ENCODE measurements at regions not wholly inside any gene's neighbourhood (a gene's known extent, or its start where the extent isn't known, plus 50 kb on each side); places are given as distances from the start of the nearest gene placed in this dataset.

DNA sequence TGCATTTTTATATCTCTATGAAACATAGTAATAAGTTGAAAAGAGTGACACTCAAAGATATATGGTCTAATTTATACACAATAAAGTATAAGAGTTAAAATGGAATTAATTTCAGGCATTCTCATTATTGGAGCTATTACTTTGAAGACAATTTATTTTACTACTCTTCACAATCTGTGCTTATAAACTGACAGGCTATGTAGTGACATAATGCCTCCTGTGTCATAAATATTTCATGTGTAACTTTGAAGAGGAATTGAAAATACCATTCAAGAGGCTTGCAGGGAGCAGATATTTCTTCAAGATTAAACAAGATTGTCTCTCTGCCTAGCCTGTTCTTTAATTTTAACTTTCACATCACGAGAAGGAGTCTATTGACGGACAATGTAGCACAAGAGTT is 1881.5 kb upstream of the PCDH20 start:
- H3K36me3 ChIP-seq (ENCODE audit: control insufficient read depth, insufficient read depth, low read length), result no peaks in the 10 kb centered on the region
- H3K18ac ChIP-seq (ENCODE audit: low read length), result no peak overlapping the region
- H3K56ac ChIP-seq (ENCODE audit: low read length), result no peak overlapping the region
- no peak overlapping the region for H3K23ac ChIP-seq (ENCODE audit: low read length)
- no peaks in the 10 kb centered on the region for H3K27me3 ChIP-seq (ENCODE audit: insufficient read depth, low read length, poor library complexity)
- no peak overlapping the region for H3K4me2 ChIP-seq (ENCODE audit: low read length)
- no peak overlapping the region for H3K27ac ChIP-seq (ENCODE audit: low read depth, low read length)
- no peak overlapping the region for H4K5ac ChIP-seq (ENCODE audit: low read length)
- no peak overlapping the region for H3K4ac ChIP-seq (ENCODE audit: low read depth, low read length)
- H3K4me1 ChIP-seq (ENCODE audit: control insufficient read depth, low read depth, low read length), result no peaks in the 10 kb centered on the region
- no peak overlapping the region for H3K4me3 ChIP-seq (ENCODE audit: low read length)
- WGBS (ENCODE audit: extremely low coverage, insufficient coverage, low lambda C conversion rate), result no CpG with 5 or more reads among the region's 2 CpGs
- no peak overlapping the region for H2BK120ac ChIP-seq (ENCODE audit: low read depth, low read length)
- no peaks in the 10 kb centered on the region for H3K79me2 ChIP-seq (ENCODE audit: control insufficient read depth, insufficient read depth, low read length)
- H3K79me1 ChIP-seq (ENCODE audit: low read length), result no peaks in the 10 kb centered on the region
- DNase-seq, result no peak
- H4K8ac ChIP-seq (ENCODE audit: low read depth, low read length), result no peak overlapping the region
- no peak overlapping the region for H2BK15ac ChIP-seq (replicated peaks; ENCODE audit: low read depth)
- no peak overlapping the region for H2BK5ac ChIP-seq (ENCODE audit: low read length)
- H2AK5ac ChIP-seq (ENCODE audit: low read length), result no peak overlapping the region
- H3K9ac ChIP-seq (ENCODE audit: low read length), result no peak overlapping the region

DNA sequence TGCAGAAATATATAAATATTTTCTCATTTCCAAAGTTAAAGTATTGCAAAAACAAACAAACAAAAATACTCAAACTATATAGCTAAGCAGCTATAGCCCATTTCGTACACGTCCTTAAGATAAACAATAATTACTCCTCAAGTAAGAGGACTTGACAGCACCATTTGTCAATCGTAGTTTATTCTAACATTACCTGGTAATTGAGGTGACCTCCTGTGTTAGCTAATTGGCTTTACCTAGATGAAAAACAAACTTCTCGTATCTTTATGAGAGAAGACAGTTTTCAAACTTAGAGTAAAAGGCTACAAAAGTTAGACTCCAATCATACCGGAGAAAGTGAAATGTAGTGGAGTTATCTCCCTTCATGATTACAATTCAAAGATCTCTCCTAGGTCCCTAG is 1876.1 kb upstream of the PCDH20 start:
- Histone ChIP-seq H2BK5ac (ENCODE audit: low read length) (no peak overlapping the region), H3K4ac (ENCODE audit: low read depth, low read length) (no peak overlapping the region), H4K8ac (ENCODE audit: low read depth, low read length) (no peak overlapping the region), H3K36me3 (ENCODE audit: control insufficient read depth, insufficient read depth, low read length) (no peaks in the 10 kb centered on the region), H3K79me1 (ENCODE audit: low read length) (no peaks in the 10 kb centered on the region), H3K79me2 (ENCODE audit: control insufficient read depth, insufficient read depth, low read length) (no peaks in the 10 kb centered on the region), H2AK5ac (ENCODE audit: low read length) (no peak overlapping the region), H3K27me3 (ENCODE audit: insufficient read depth, low read length, poor library complexity) (no peaks in the 10 kb centered on the region), H3K9ac (ENCODE audit: low read length) (no peak overlapping the region), H3K18ac (ENCODE audit: low read length) (no peak overlapping the region), H3K56ac (ENCODE audit: low read length) (no peak overlapping the region), H3K4me3 (ENCODE audit: low read length) (no peak overlapping the region), H2BK15ac (replicated peaks; ENCODE audit: low read depth) (no peak overlapping the region), H3K23ac (ENCODE audit: low read length) (no peak overlapping the region), H3K4me1 (ENCODE audit: control insufficient read depth, low read depth, low read length) (no peaks in the 10 kb centered on the region), H3K27ac (ENCODE audit: low read depth, low read length) (no peak overlapping the region), H2BK120ac (ENCODE audit: low read depth, low read length) (no peak overlapping the region), H4K5ac (ENCODE audit: low read length) (no peak overlapping the region), H3K4me2 (ENCODE audit: low read length) (no peak overlapping the region)
- no CpG with 5 or more reads among the region's 5 CpGs for WGBS (ENCODE audit: extremely low coverage, insufficient coverage, low lambda C conversion rate)
- DNase-seq, result no peak

DNA sequence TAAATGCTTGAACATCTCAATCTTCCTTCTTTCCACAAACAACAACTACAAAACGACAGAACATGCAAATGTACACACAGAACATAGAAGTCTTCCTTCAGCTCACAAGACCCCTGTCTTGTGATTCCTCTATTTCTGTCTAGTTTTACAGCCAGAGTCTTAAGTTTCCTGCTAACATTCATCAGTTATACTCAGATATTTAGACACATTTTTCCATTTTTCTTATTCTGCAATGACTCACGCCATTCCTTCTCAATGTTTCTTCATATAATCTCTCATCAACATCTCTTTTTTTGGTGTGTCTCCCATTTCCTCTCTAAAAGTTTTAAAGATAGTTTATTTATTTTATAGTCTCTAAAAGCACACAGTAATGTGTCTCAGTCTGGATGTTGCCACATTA is 1872.9 kb upstream of the PCDH20 start:
- Histone ChIP-seq H4K8ac (ENCODE audit: low read depth, low read length) (no peak overlapping the region), H3K9ac (ENCODE audit: low read length) (no peak overlapping the region), H3K36me3 (ENCODE audit: control insufficient read depth, insufficient read depth, low read length) (no peaks in the 10 kb centered on the region), H2AK5ac (ENCODE audit: low read length) (no peak overlapping the region), H3K4me3 (ENCODE audit: low read length) (no peak overlapping the region), H3K79me1 (ENCODE audit: low read length) (no peaks in the 10 kb centered on the region), H2BK5ac (ENCODE audit: low read length) (no peak overlapping the region), H2BK120ac (ENCODE audit: low read depth, low read length) (no peak overlapping the region), H3K4me1 (ENCODE audit: control insufficient read depth, low read depth, low read length) (no peaks in the 10 kb centered on the region), H3K79me2 (ENCODE audit: control insufficient read depth, insufficient read depth, low read length) (no peaks in the 10 kb centered on the region), H3K27me3 (ENCODE audit: insufficient read depth, low read length, poor library complexity) (no peaks in the 10 kb centered on the region), H3K23ac (ENCODE audit: low read length) (no peak overlapping the region), H3K4me2 (ENCODE audit: low read length) (no peak overlapping the region), H3K56ac (ENCODE audit: low read length) (no peak overlapping the region), H3K4ac (ENCODE audit: low read depth, low read length) (no peak overlapping the region), H3K18ac (ENCODE audit: low read length) (no peak overlapping the region), H4K5ac (ENCODE audit: low read length) (no peak overlapping the region), H2BK15ac (replicated peaks; ENCODE audit: low read depth) (no peak overlapping the region), H3K27ac (ENCODE audit: low read depth, low read length) (no peak overlapping the region)
- DNase-seq, result no peak
- WGBS (ENCODE audit: extremely low coverage, insufficient coverage, low lambda C conversion rate), result 100% methylated on average over 1 of the region's 2 CpGs

DNA sequence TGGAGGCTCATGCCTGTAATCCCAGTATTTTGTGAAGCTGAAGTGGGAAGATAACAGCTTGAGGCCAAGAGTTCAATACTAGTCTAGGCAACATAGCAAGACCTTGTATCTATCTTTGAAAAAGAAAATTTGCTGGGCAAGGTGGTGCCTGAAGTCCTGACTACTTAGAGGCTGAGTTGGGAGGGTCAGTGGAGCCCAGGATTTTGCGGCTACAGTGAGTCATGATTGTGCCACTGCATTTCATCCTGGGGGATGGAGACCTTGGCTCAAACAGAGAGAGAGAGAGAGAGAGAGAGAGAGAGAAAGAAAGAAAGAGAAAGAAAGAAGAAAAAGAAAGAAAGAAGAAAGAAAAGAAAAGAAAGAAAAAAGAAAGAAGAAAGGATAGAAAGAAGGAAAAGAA is 1872.3 kb upstream of the PCDH20 start:
- Histone ChIP-seq H4K8ac (ENCODE audit: low read depth, low read length) (no peak overlapping the region), H3K27ac (ENCODE audit: low read depth, low read length) (no peak overlapping the region), H3K36me3 (ENCODE audit: control insufficient read depth, insufficient read depth, low read length) (no peaks in the 10 kb centered on the region), H3K79me1 (ENCODE audit: low read length) (no peaks in the 10 kb centered on the region), H3K4me3 (ENCODE audit: low read length) (no peak overlapping the region), H3K18ac (ENCODE audit: low read length) (no peak overlapping the region), H2BK120ac (ENCODE audit: low read depth, low read length) (no peak overlapping the region), H3K23ac (ENCODE audit: low read length) (no peak overlapping the region), H2AK5ac (ENCODE audit: low read length) (no peak overlapping the region), H2BK5ac (ENCODE audit: low read length) (no peak overlapping the region), H2BK15ac (replicated peaks; ENCODE audit: low read depth) (no peak overlapping the region), H3K9ac (ENCODE audit: low read length) (no peak overlapping the region), H3K4me1 (ENCODE audit: control insufficient read depth, low read depth, low read length) (no peaks in the 10 kb centered on the region), H3K4ac (ENCODE audit: low read depth, low read length) (no peak overlapping the region), H3K79me2 (ENCODE audit: control insufficient read depth, insufficient read depth, low read length) (no peaks in the 10 kb centered on the region), H4K5ac (ENCODE audit: low read length) (no peak overlapping the region), H3K27me3 (ENCODE audit: insufficient read depth, low read length, poor library complexity) (no peaks in the 10 kb centered on the region), H3K4me2 (ENCODE audit: low read length) (no peak overlapping the region), H3K56ac (ENCODE audit: low read length) (no peak overlapping the region)
- no peak for DNase-seq
- WGBS (ENCODE audit: extremely low coverage, insufficient coverage, low lambda C conversion rate), result no CpG with 5 or more reads among the region's 1 CpG

DNA sequence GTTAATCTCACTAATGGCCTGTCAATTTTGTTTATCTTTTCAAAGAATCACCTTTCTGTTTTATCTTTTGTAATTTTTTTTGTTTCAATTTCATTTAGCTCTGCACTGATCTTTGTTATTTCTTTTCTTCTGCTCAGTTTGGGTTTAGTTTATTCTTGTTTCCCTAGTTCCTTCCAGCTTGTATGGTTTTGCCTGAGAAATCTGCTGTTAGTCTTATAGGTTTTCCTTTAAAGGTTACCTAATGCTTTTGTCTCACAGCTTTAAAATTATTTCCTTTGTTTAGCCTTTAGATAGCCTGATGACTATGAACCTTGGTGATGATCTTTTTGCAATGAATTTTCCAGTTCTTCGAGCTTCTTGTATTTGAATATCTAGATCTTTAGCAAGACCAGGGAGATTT is 1869.8 kb upstream of the PCDH20 start:
- H3K4me3 ChIP-seq (ENCODE audit: low read length), result no peak overlapping the region

DNA sequence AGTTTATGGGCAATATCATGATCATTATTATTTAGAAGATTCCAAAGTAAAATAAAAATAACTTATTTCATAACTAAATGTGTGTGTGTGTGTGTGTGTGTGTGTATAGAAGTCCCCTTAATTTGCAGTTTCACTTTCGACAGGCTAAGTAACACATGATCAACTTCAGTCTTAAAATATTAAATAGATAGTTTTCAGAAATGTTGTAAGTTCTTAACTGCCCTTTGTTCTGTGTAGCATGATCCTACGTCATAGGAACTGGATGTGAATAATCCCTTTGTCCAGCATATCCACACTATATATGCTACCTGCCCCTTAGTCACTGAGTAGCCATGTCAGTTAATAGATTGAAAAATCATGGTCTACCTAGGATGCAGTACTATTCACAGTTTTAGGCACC is 1863.5 kb upstream of the PCDH20 start:
- no peaks in the 10 kb centered on the region for H3K36me3 ChIP-seq (ENCODE audit: control insufficient read depth, insufficient read depth, low read length)
- no peak overlapping the region for H2AK5ac ChIP-seq (ENCODE audit: low read length)
- H3K18ac ChIP-seq (ENCODE audit: low read length), result no peak overlapping the region
- no peak overlapping the region for H3K9ac ChIP-seq (ENCODE audit: low read length)
- H4K5ac ChIP-seq (ENCODE audit: low read length), result no peak overlapping the region
- no peak overlapping the region for H4K8ac ChIP-seq (ENCODE audit: low read depth, low read length)
- H3K23ac ChIP-seq (ENCODE audit: low read length), result no peak overlapping the region
- H2BK15ac ChIP-seq (replicated peaks; ENCODE audit: low read depth), result no peak overlapping the region
- DNase-seq, result no peak
- no peak overlapping the region for H2BK120ac ChIP-seq (ENCODE audit: low read depth, low read length)
- no peak overlapping the region for H3K4me2 ChIP-seq (ENCODE audit: low read length)
- no peaks in the 10 kb centered on the region for H3K79me2 ChIP-seq (ENCODE audit: control insufficient read depth, insufficient read depth, low read length)
- H3K79me1 ChIP-seq (ENCODE audit: low read length), result no peaks in the 10 kb centered on the region
- no peak overlapping the region for H3K27ac ChIP-seq (ENCODE audit: low read depth, low read length)
- H3K27me3 ChIP-seq (ENCODE audit: insufficient read depth, low read length, poor library complexity), result no peaks in the 10 kb centered on the region
- no peaks in the 10 kb centered on the region for H3K4me1 ChIP-seq (ENCODE audit: control insufficient read depth, low read depth, low read length)
- no peak overlapping the region for H3K4me3 ChIP-seq (ENCODE audit: low read length)
- H3K56ac ChIP-seq (ENCODE audit: low read length), result no peak overlapping the region
- no peak overlapping the region for H3K4ac ChIP-seq (ENCODE audit: low read depth, low read length)
- H2BK5ac ChIP-seq (ENCODE audit: low read length), result no peak overlapping the region
- no CpG with 5 or more reads among the region's 2 CpGs for WGBS (ENCODE audit: extremely low coverage, insufficient coverage, low lambda C conversion rate)

More for the DNA sequence above, 1869.8 kb upstream of the PCDH20 start:
- no peak overlapping the region for H3K4me2 ChIP-seq (ENCODE audit: low read length)
- no peak overlapping the region for H2BK15ac ChIP-seq (replicated peaks; ENCODE audit: low read depth)
- no peak overlapping the region for H4K8ac ChIP-seq (ENCODE audit: low read depth, low read length)
- no peak for DNase-seq
- no peak overlapping the region for H3K18ac ChIP-seq (ENCODE audit: low read length)
- no peaks in the 10 kb centered on the region for H3K36me3 ChIP-seq (ENCODE audit: control insufficient read depth, insufficient read depth, low read length)
- WGBS (ENCODE audit: extremely low coverage, insufficient coverage, low lambda C conversion rate), result no CpG with 5 or more reads among the region's 1 CpG
- no peak overlapping the region for H2BK120ac ChIP-seq (ENCODE audit: low read depth, low read length)
- H3K79me2 ChIP-seq (ENCODE audit: control insufficient read depth, insufficient read depth, low read length), result no peaks in the 10 kb centered on the region
- no peak overlapping the region for H3K4ac ChIP-seq (ENCODE audit: low read depth, low read length)
- H3K9ac ChIP-seq (ENCODE audit: low read length), result no peak overlapping the region
- no peak overlapping the region for H4K5ac ChIP-seq (ENCODE audit: low read length)
- H3K27ac ChIP-seq (ENCODE audit: low read depth, low read length), result no peak overlapping the region
- H3K4me1 ChIP-seq (ENCODE audit: control insufficient read depth, low read depth, low read length), result no peaks in the 10 kb centered on the region
- no peak overlapping the region for H3K23ac ChIP-seq (ENCODE audit: low read length)
- no peaks in the 10 kb centered on the region for H3K79me1 ChIP-seq (ENCODE audit: low read length)
- H3K56ac ChIP-seq (ENCODE audit: low read length), result no peak overlapping the region
- no peak overlapping the region for H2BK5ac ChIP-seq (ENCODE audit: low read length)
- no peaks in the 10 kb centered on the region for H3K27me3 ChIP-seq (ENCODE audit: insufficient read depth, low read length, poor library complexity)
- H2AK5ac ChIP-seq (ENCODE audit: low read length), result no peak overlapping the region
